ENCODE measurements at regions not wholly inside any gene's neighbourhood (a gene's known extent, or its start where the extent isn't known, plus 50 kb on each side); places are given as distances from the start of the nearest gene placed in this dataset.

- Histone ChIP-seq H3K9me3 (ENCODE audit: control insufficient read depth, insufficient read depth, low read length) (peaks cover 7% of the 10 kb centered on the region; the same call in 1 of the 2 replicates), H3K27me3 (ENCODE audit: control insufficient read depth, insufficient read depth, low read length) (peaks cover 4% of the 10 kb centered on the region), H3K27ac (ENCODE audit: low read depth, low read length) (no peak overlapping the region), H3K4me3 (ENCODE audit: low read depth, low read length) (no peak overlapping the region)
- CTCF ChIA-PET, result interaction anchor here (1.0 kb wide), 1 partner anchor 210 kb away, joined by 4 read pairs; no protein-coding TSS in a partner anchor
- TF ChIP-seq, protein P1, sequence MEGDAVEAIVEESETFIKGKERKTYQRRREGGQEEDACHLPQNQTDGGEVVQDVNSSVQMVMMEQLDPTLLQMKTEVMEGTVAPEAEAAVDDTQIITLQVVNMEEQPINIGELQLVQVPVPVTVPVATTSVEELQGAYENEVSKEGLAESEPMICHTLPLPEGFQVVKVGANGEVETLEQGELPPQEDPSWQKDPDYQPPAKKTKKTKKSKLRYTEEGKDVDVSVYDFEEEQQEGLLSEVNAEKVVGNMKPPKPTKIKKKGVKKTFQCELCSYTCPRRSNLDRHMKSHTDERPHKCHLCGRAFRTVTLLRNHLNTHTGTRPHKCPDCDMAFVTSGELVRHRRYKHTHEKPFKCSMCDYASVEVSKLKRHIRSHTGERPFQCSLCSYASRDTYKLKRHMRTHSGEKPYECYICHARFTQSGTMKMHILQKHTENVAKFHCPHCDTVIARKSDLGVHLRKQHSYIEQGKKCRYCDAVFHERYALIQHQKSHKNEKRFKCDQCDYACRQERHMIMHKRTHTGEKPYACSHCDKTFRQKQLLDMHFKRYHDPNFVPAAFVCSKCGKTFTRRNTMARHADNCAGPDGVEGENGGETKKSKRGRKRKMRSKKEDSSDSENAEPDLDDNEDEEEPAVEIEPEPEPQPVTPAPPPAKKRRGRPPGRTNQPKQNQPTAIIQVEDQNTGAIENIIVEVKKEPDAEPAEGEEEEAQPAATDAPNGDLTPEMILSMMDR (IDR thresholded peaks at IDR 0.05; ENCODE audit: low read depth, low read length), result no peak
- DNase-seq (ENCODE audit: low read depth, low spot score), result no peak
- POLR2A ChIA-PET, result no interaction called here
These were observed 111.3 kb upstream of the CHST15 start for GRCh38 chr10:124204726-124205125.

DNA sequence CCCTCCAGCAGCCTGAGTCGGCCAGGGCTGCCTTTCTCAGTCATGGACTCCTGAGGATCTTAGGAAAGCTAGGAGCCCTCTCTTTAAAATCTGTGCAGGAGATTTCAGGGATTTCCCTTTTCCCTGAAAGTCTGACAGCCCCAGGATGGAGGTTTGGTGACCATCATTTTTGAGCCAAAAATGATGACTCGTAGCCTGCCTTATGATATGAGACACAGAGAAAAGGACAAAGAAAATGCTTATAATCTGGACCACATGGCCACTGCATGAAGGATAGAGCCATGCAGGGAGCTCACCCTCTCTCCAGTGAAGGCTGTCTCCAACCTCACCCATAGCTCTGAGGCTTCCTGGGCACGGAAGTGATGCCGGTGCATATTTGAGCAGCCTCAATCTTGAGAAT is 106.6 kb upstream of the CHST15 start:
- CTCF ChIA-PET, result no interaction called here

DNA sequence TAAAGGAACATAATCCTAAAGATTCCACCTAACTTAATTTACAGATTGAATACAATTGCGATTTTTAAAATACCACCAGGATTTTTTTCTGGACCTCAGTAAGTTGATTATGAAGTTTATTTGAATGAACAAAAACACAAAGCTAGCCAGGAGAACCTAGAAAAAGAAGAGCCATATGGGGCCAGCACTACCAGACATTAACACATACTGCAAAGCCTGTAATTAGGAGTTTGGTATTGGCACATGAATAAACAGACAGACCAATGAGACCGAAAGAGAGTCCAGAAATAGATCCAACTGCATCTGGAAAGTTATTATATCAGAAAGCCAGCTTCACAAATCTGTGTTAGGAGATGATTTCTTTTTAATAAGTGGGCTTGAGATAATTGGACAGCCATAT is 105.5 kb upstream of the CHST15 start:
- Histone ChIP-seq H3K27me3 (ENCODE audit: control insufficient read depth, insufficient read depth, low read length) (peaks cover 4% of the 10 kb centered on the region), H3K4me3 (ENCODE audit: low read depth, low read length) (no peak overlapping the region), H3K27ac (ENCODE audit: low read depth, low read length) (no peak overlapping the region), H3K9me3 (ENCODE audit: control insufficient read depth, insufficient read depth, low read length) (no peaks in the 10 kb centered on the region; the same call in none of the 2 replicates)
- ChIA-PET POLR2A (no interaction called here), CTCF (no interaction called here)
- TF ChIP-seq, protein P1 (IDR thresholded peaks at IDR 0.05; ENCODE audit: low read depth, low read length), result no peak
- DNase-seq (ENCODE audit: low read depth, low spot score), result no peak

More for the DNA sequence above, 106.6 kb upstream of the CHST15 start:
- TF ChIP-seq, protein P1 (IDR thresholded peaks at IDR 0.05; ENCODE audit: low read depth, low read length), result no peak
- POLR2A ChIA-PET, result no interaction called here
- DNase-seq (ENCODE audit: low read depth, low spot score), result no peak
- Histone ChIP-seq H3K27me3 (ENCODE audit: control insufficient read depth, insufficient read depth, low read length) (peaks cover 4% of the 10 kb centered on the region), H3K27ac (ENCODE audit: low read depth, low read length) (no peak overlapping the region), H3K9me3 (ENCODE audit: control insufficient read depth, insufficient read depth, low read length) (no peaks in the 10 kb centered on the region; the same call in none of the 2 replicates), H3K4me3 (ENCODE audit: low read depth, low read length) (no peak overlapping the region)

DNA sequence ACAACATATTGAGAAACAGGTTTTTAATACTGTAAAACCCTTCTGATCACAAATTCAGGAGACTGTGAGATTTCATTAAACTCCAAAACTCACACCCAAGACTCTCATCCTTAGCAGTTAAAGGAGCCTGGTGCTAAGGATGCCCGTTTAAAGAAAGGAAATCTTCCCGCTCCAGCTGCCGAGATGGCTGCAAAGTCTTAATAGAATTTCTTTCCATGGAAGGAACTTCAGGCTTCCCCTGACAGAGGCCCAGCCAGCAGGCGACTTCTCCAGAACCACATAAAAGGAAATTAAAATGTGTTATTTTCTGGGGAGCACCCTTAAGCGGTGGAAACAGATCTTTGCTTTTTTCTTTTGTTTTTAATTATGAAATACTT is 104.7 kb upstream of the CHST15 start:
- no peak overlapping the region for H3K4me3 ChIP-seq (ENCODE audit: low read depth, low read length)
- H3K9me3 ChIP-seq (ENCODE audit: control insufficient read depth, insufficient read depth, low read length), result no peaks in the 10 kb centered on the region; the same call in none of the 2 replicates
- CTCF ChIA-PET, result no interaction called here
- no peak overlapping the region for H3K27ac ChIP-seq (ENCODE audit: low read depth, low read length)
- H3K27me3 ChIP-seq (ENCODE audit: control insufficient read depth, insufficient read depth, low read length), result peaks cover 1% of the 10 kb centered on the region
- TF ChIP-seq, protein P1 (IDR thresholded peaks at IDR 0.05; ENCODE audit: low read depth, low read length), result no peak
- POLR2A ChIA-PET, result no interaction called here
- no peak for DNase-seq (ENCODE audit: low read depth, low spot score)

GRCh38 chr10:124197371-124198124 is 104.2 kb upstream of the CHST15 start:
- CTCF ChIA-PET, result no interaction called here
- POLR2A ChIA-PET, result no interaction called here
- no peak for DNase-seq (ENCODE audit: low read depth, low spot score)
- Histone ChIP-seq H3K27me3 (ENCODE audit: control insufficient read depth, insufficient read depth, low read length) (no peaks in the 10 kb centered on the region), H3K9me3 (ENCODE audit: control insufficient read depth, insufficient read depth, low read length) (no peaks in the 10 kb centered on the region; the same call in none of the 2 replicates), H3K27ac (ENCODE audit: low read depth, low read length) (no peak overlapping the region), H3K4me3 (ENCODE audit: low read depth, low read length) (no peak overlapping the region)
- TF ChIP-seq, protein P1 (IDR thresholded peaks at IDR 0.05; ENCODE audit: low read depth, low read length), result no peak
